ENCODE measurements at regions not wholly inside any gene's neighbourhood (a gene's known extent, or its start where the extent isn't known, plus 50 kb on each side); places are given as distances from the start of the nearest gene placed in this dataset.

DNA sequence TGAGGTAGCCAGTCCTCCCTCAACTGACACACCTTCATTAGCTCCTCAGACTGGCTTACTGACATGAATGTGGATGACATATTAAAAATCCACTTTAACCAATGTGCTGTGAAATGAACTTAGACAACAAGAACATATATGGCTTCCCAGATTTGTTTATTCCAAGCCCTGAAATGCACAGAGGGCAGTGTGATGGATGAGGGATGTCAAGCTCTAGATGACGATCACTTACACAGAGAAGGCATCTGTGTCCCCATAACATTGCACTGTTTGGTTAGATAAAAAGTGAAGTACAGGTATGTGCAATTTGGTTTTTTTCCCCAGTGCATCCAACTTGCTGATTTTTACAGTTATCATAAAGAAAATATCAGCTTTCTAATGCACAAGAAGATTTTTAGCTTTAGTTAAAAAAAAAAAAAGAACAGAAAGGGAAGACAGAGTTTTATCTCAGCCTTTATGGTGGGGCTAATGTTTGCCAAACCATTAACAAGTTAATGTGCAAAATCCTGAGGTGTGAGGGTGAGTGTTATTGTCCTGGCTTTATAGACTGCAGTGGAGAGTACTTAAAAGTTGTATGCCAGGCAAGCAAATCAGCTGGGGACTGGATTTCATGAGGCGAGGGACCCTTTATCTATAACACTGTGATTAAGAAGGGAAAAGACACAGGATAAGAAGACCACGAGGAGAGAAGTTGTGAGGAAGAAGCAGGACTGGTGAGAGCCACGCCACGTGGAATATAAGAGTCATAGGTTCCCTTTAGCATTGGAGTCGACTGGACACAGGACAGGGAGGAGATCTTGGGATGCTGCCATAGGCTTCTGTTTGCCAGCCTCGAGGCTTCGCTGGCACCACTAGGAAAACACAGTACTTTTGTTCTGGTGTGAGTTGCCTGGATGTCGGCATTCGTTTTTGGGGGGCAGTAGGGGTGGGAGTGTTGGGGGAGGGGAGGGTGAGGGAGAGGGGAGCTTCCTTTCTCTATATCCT lies 90.0 kb upstream of the BACH2 start:
- H3K4me3 ChIP-seq (ENCODE audit: low read depth, low read length) = no peak overlapping the region
- TF ChIP-seq, protein P1, sequence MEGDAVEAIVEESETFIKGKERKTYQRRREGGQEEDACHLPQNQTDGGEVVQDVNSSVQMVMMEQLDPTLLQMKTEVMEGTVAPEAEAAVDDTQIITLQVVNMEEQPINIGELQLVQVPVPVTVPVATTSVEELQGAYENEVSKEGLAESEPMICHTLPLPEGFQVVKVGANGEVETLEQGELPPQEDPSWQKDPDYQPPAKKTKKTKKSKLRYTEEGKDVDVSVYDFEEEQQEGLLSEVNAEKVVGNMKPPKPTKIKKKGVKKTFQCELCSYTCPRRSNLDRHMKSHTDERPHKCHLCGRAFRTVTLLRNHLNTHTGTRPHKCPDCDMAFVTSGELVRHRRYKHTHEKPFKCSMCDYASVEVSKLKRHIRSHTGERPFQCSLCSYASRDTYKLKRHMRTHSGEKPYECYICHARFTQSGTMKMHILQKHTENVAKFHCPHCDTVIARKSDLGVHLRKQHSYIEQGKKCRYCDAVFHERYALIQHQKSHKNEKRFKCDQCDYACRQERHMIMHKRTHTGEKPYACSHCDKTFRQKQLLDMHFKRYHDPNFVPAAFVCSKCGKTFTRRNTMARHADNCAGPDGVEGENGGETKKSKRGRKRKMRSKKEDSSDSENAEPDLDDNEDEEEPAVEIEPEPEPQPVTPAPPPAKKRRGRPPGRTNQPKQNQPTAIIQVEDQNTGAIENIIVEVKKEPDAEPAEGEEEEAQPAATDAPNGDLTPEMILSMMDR (IDR thresholded peaks at IDR 0.05; ENCODE audit: insufficient read depth, low read length, missing control alignments) = no peak
- DNase-seq (ENCODE audit: low read depth, low spot score) = no peak
- ChIA-PET POLR2A (no interaction called here), CTCF (interaction anchor here (0.9 to 2.5 kb wide), 3 partner anchors 93 to 446 kb away, joined by 3 to 12 read pairs (median 3); no protein-coding TSS in a partner anchor)

DNA sequence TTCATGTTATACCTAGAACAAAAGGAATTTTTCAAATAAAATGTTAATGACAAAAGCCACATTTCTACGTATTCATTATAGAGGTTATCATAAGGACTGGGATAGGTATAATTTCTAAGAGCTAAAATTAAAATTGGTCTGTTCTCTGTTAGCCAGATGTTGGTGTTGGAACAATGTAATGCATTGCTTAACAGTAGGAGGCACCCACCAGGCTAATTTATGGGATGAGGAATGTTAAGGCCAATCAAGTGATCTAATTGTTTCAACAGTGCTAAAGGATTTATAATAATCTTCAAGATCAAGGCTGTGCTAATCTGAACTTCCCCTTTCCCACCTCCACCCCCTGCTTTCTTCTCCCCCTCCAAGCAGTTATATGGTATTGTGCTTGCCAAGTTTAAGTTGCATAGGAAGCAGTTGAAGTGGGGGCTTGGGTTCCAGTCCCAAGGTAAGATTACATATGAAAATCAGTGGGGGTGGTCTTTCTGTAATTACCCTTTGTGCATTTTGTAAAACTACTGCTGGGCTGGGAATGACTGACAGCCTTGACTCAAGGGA lies 89.2 kb upstream of the BACH2 start:
- POLR2A ChIA-PET = no interaction called here
- DNase-seq (ENCODE audit: low read depth, low spot score) = no peak
- TF ChIP-seq, protein P1 (IDR thresholded peaks at IDR 0.05; ENCODE audit: insufficient read depth, low read length, missing control alignments) = no peak
- CTCF ChIA-PET = interaction anchor here (0.8 to 2.5 kb wide), 3 partner anchors 8 to 446 kb away, joined by 3 to 12 read pairs (median 3); no protein-coding TSS in a partner anchor
- H3K4me3 ChIP-seq (ENCODE audit: low read depth, low read length) = no peak overlapping the region

DNA sequence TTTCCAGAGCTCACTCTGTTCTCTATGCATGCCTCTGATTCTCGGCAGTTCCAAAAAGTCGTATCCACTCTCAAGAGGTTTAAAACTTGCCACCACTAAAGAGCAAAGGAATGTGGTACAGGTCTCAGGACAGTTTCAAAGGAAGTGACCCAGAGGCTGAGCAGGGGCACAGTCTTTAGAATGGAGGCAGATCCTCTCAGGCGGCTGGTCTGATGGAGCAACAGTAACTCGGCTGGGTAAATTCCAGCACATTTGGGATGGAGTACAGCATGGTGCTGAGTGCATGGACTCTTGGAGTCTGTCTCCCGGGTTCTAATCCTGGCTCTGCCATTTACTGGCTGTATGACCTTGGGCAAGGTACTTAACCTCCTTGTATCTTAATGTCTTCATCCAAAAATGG lies 88.1 kb upstream of the BACH2 start:
- TF ChIP-seq, protein P1 (IDR thresholded peaks at IDR 0.05; ENCODE audit: insufficient read depth, low read length, missing control alignments) = no peak
- no peak for DNase-seq (ENCODE audit: low read depth, low spot score)
- CTCF ChIA-PET = interaction anchor here (1.2 kb wide), 1 partner anchor 9 kb away, joined by 10 read pairs; no protein-coding TSS in a partner anchor
- no peak overlapping the region for H3K4me3 ChIP-seq (ENCODE audit: low read depth, low read length)
- POLR2A ChIA-PET = no interaction called here

DNA sequence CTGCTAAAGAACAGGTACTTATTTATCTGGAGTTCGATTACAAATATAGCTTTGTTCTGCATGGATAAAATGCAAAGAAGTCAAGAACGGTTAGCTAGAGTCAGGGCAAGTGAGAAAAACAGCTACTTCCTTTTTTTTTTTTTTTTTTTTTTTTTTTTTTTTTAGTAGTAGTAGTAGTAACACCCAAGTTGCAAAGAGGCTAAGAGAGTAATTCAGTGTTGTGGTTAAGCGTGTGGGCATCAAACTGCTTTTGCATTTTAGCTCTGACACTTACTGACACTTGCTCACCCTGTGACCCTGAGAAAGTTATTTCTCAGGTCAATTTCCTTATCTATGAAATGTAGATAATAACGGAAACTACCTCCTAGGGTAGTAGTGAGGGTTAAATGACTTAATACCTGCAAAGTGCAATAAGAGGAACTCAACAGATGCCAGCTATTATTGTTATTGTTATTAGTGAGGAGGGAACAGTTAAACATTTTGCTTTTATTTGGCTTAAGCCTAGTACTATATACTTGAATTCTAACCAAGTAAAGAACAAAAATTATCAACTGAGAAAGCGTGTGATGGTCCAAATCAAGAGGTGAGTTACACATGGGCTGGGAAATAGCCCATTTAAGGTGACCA lies 86.7 kb upstream of the BACH2 start:
- POLR2A ChIA-PET = no interaction called here
- CTCF ChIA-PET = interaction anchor here (0.8 kb wide), 1 partner anchor 10 kb away, joined by 10 read pairs; no protein-coding TSS in a partner anchor
- no peak overlapping the region for H3K4me3 ChIP-seq (ENCODE audit: low read depth, low read length)
- TF ChIP-seq, protein P1 (IDR thresholded peaks at IDR 0.05; ENCODE audit: insufficient read depth, low read length, missing control alignments) = no peak
- no peak for DNase-seq (ENCODE audit: low read depth, low spot score)

DNA sequence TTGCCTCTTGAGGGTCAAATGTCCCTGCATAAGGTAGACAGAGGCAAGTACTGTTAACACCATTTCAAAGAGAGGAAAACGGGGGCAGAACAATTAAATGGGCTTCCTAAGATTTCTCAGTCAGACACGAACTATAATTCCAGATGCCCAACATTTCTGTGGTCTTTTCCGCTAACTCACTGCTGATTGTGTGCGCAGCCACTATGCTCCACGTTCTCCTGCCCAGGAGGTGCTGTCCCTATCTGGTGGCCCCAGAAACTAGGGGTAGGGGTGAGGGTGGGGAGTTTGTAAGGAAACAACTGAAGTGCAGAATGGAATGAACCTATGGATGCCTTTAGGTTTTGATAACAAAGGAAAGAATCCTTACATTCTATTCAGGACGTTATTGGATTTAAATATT lies 86.1 kb upstream of the BACH2 start:
- ChIA-PET CTCF (interaction anchor here (0.8 kb wide), 1 partner anchor 10 kb away, joined by 10 read pairs; no protein-coding TSS in a partner anchor), POLR2A (no interaction called here)
- H3K4me3 ChIP-seq (ENCODE audit: low read depth, low read length) = no peak overlapping the region
- no peak for DNase-seq (ENCODE audit: low read depth, low spot score)
- TF ChIP-seq, protein P1 (IDR thresholded peaks at IDR 0.05; ENCODE audit: insufficient read depth, low read length, missing control alignments) = no peak
